Prostate gland (tissue), 2 donors: ENCODE measurements at regions not wholly inside any gene's neighbourhood (a gene's known extent, or its start where the extent isn't known, plus 50 kb on each side); places are given as distances from the start of the nearest gene placed in this dataset.
"Not testable (repeated sequence)": the region's sequence is repeated elsewhere in the genome, so short reads cannot be mapped to it uniquely, and the experiment has no call there.

Experiments used
- CTCF ChIP-seq, 4 experiments: fragments of 200-600 bp in 2 of 4; fragments of 450-650 bp in 2 of 4; sonication (generic) in 2 of 4; IDR thresholded peaks; 1 replicate in 3 of 4; 2 replicates in 1 of 4; pipeline ENCODE4 v1.5.1; 2016 to 2019; ENCODE audit warnings: antibody characterized with exemption in 4 of 4, mild to moderate bottlenecking in 2 of 4, moderate library complexity in 2 of 4
- POLR2A ChIP-seq: fragments of 450-650 bp; IDR thresholded peaks from one replicate; pipeline ENCODE4 v1.6.1; 2016; ENCODE audit warnings: antibody characterized with exemption, mild to moderate bottlenecking
- POLR2AphosphoS5 ChIP-seq: sonication (generic); formaldehyde crosslinking; IDR thresholded peaks from one replicate; pipeline ENCODE4 v1.6.1; 2017; ENCODE audit warnings: antibody characterized with exemption

GRCh38 chr16:79377082-79377481 is 223.5 kb downstream of the MAF start:
- TF ChIP-seq CTCF (IDR thresholded peaks at IDR 0.05); POLR2AphosphoS5; POLR2A: not testable (repeated sequence)
